HG02623 (cell line): ENCODE measurements at regions not wholly inside any gene's neighbourhood (a gene's known extent, or its start where the extent isn't known, plus 50 kb on each side); places are given as distances from the start of the nearest gene placed in this dataset.

Source experiments
- ATAC-seq: cut with Tn5 transposase; IDR thresholded peaks from one replicate; pipeline ENCODE4 v1.9.1; 2021; ENCODE audit warnings: moderate library complexity; ENCODE audit not compliant: unreplicated experiment

- ATAC-seq, result no peak
Observed at GRCh38 chr2:221641181-221641871, 69.2 kb upstream of the EPHA4 start.

GRCh38 chr2:221640686-221641085 is 68.6 kb upstream of the EPHA4 start:
- ATAC-seq, result no peak

DNA sequence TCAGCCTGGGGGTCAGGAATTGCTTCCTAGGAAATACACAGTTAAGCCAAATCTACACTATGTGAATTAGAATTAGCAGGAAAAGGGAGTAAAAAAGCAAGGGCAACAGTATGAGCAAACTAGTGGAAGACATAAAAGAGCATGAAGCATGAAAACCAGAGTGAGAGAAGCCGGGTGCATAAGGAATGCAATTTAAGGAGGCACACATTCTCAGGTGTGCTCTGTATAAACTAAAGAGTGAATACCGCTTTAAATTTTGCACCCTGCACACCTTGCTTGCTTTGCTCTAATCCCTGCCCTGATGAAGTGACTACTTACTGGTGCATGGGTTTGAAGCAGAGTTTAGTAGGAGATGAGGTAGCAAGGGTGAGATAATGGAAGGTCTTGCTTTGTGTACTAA is 65.7 kb upstream of the EPHA4 start:
- no peak for ATAC-seq

GRCh38 chr2:221635949-221636348 is 63.8 kb upstream of the EPHA4 start:
- ATAC-seq, result no peak

GRCh38 chr2:221629468-221629867 is 57.4 kb upstream of the EPHA4 start:
- no peak for ATAC-seq

- no peak for ATAC-seq
Observed at GRCh38 chr2:221624475-221624874, 52.4 kb upstream of the EPHA4 start.
